ENCODE measurements at regions not wholly inside any gene's neighbourhood (a gene's known extent, or its start where the extent isn't known, plus 50 kb on each side); places are given as distances from the start of the nearest gene placed in this dataset.
"Not testable (repeated sequence)": the region's sequence is repeated elsewhere in the genome, so short reads cannot be mapped to it uniquely, and the experiment has no call there.

DNA sequence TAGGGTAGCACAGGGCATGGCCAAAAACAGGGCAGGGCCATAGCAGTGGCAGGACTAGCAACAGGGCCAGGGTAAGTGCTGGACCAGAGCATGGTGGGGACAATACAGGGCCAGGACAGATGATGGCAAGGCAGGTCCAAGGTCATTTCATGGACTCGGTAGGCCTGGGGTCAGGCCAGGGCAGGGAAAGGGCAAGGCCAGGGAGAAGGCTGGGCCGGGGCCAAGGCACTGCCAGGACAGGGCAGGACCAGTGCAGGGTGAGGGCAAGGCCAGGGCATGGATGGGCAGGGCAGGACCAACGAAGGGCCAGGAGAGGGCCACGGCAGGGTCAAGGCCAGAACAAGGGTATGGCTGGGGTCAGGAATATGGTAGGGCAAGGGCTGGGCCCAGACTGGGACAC lies 407.6 kb downstream of the ZNF33B start:
- TF ChIP-seq POLR2A, POLR2AphosphoS5 (IDR thresholded peaks at IDR 0.05): not testable (repeated sequence)
- TF ChIP-seq, protein P1, sequence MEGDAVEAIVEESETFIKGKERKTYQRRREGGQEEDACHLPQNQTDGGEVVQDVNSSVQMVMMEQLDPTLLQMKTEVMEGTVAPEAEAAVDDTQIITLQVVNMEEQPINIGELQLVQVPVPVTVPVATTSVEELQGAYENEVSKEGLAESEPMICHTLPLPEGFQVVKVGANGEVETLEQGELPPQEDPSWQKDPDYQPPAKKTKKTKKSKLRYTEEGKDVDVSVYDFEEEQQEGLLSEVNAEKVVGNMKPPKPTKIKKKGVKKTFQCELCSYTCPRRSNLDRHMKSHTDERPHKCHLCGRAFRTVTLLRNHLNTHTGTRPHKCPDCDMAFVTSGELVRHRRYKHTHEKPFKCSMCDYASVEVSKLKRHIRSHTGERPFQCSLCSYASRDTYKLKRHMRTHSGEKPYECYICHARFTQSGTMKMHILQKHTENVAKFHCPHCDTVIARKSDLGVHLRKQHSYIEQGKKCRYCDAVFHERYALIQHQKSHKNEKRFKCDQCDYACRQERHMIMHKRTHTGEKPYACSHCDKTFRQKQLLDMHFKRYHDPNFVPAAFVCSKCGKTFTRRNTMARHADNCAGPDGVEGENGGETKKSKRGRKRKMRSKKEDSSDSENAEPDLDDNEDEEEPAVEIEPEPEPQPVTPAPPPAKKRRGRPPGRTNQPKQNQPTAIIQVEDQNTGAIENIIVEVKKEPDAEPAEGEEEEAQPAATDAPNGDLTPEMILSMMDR (IDR thresholded peaks at IDR 0.05), result not testable (repeated sequence)
